HEK293 (cell line): ENCODE measurements at regions not wholly inside any gene's neighbourhood (a gene's known extent, or its start where the extent isn't known, plus 50 kb on each side); places are given as distances from the start of the nearest gene placed in this dataset.

Experiments used
- PRDM1 ChIP-seq: fragments of 450-650 bp; formaldehyde crosslinking; IDR thresholded peaks from 2 replicates; pipeline ENCODE4; 2016; ENCODE audit warnings: missing biosample characterization, missing genetic modification characterization
- TCF7L2 ChIP-seq: IDR thresholded peaks from 2 replicates; pipeline ENCODE4 v1.6.1; 2011; ENCODE audit warnings: low read depth, mild to moderate bottlenecking, inconsistent platforms, low read length, moderate library complexity, borderline replicate concordance
- ZFP3 ChIP-seq: fragments of 450-650 bp; formaldehyde crosslinking; IDR thresholded peaks from 2 replicates; pipeline ENCODE4 v1.5.1; 2016; ENCODE audit warnings: low read depth, missing biosample characterization, missing genetic modification characterization
- ZNF558 ChIP-seq: fragments of 450-650 bp; formaldehyde crosslinking; IDR thresholded peaks from 2 replicates; pipeline ENCODE4 v1.5.1; 2016; ENCODE audit warnings: missing biosample characterization, missing genetic modification characterization
- TF ChIP-seq, protein P1 (sequence below): fragments of 450-650 bp; formaldehyde crosslinking; IDR thresholded peaks from 2 replicates; pipeline ENCODE4 v1.5.1; 2016; ENCODE audit warnings: missing biosample characterization, missing genetic modification characterization
- TF ChIP-seq, protein P2 (sequence below): fragments of 450-650 bp; formaldehyde crosslinking; IDR thresholded peaks from 2 replicates; pipeline ENCODE4 v1.5.1; 2016; ENCODE audit warnings: missing biosample characterization, missing genetic modification characterization
- TF ChIP-seq, protein P3 (sequence below): fragments of 450-650 bp; formaldehyde crosslinking; IDR thresholded peaks from 2 replicates; pipeline ENCODE4 v1.5.0; 2017; ENCODE audit warnings: missing biosample characterization, missing genetic modification characterization, borderline replicate concordance

DNA sequence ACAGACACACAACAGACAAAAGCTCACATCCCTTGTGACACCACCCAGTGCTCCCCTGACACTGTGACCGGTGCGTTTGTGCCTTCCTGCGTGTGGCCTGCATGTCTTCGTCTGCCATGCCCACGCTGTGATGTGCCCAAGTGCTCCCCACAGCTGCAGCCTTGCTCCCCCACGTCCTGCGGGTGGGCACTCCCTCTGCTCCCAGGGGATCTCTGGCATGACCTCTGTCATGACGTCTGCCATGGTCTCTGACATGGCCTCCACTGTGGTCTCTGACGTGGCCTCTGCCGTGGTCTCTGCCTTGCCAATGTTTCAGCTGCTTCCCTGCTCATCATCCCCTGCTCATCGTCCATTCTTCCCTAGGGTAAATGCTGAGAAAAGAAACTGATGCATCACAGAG, 200.9 kb downstream of the DLL1 start:
- TF ChIP-seq, protein P1, sequence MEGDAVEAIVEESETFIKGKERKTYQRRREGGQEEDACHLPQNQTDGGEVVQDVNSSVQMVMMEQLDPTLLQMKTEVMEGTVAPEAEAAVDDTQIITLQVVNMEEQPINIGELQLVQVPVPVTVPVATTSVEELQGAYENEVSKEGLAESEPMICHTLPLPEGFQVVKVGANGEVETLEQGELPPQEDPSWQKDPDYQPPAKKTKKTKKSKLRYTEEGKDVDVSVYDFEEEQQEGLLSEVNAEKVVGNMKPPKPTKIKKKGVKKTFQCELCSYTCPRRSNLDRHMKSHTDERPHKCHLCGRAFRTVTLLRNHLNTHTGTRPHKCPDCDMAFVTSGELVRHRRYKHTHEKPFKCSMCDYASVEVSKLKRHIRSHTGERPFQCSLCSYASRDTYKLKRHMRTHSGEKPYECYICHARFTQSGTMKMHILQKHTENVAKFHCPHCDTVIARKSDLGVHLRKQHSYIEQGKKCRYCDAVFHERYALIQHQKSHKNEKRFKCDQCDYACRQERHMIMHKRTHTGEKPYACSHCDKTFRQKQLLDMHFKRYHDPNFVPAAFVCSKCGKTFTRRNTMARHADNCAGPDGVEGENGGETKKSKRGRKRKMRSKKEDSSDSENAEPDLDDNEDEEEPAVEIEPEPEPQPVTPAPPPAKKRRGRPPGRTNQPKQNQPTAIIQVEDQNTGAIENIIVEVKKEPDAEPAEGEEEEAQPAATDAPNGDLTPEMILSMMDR = no peak
- TF ChIP-seq ZFP3 (tag by site-specific recombination) (no peak), ZNF558 (tag by site-specific recombination) (no peak), PRDM1 (tag by site-specific recombination) (no peak), TCF7L2 (no peak)
- TF ChIP-seq, protein P2, sequence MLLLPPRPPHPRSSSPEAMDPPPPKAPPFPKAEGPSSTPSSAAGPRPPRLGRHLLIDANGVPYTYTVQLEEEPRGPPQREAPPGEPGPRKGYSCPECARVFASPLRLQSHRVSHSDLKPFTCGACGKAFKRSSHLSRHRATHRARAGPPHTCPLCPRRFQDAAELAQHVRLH (tag by site-specific recombination) = no peak
- TF ChIP-seq, protein P3, sequence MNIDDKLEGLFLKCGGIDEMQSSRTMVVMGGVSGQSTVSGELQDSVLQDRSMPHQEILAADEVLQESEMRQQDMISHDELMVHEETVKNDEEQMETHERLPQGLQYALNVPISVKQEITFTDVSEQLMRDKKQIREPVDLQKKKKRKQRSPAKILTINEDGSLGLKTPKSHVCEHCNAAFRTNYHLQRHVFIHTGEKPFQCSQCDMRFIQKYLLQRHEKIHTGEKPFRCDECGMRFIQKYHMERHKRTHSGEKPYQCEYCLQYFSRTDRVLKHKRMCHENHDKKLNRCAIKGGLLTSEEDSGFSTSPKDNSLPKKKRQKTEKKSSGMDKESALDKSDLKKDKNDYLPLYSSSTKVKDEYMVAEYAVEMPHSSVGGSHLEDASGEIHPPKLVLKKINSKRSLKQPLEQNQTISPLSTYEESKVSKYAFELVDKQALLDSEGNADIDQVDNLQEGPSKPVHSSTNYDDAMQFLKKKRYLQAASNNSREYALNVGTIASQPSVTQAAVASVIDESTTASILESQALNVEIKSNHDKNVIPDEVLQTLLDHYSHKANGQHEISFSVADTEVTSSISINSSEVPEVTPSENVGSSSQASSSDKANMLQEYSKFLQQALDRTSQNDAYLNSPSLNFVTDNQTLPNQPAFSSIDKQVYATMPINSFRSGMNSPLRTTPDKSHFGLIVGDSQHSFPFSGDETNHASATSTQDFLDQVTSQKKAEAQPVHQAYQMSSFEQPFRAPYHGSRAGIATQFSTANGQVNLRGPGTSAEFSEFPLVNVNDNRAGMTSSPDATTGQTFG (tag by site-specific recombination) = no peak
